DND-41 (cell line): ENCODE measurements at regions not wholly inside any gene's neighbourhood (a gene's known extent, or its start where the extent isn't known, plus 50 kb on each side); places are given as distances from the start of the nearest gene placed in this dataset.

Experiments
- ATAC-seq: fragments of 200-7000 bp; cut with Tn5 transposase; 3 replicates; pipeline ENCODE4 v1.9.1; 2021; ENCODE audit warnings: low read depth; ENCODE audit not compliant: insufficient read depth
- DNase-seq: peaks from one replicate; pipeline ENCODE4 v3.0.0-alpha.2; 2020
- H2AFZ ChIP-seq: 2 replicates; pipeline ENCODE4 v1.6.0; 2012; ENCODE audit warnings: low read depth, low read length
- H3K27ac ChIP-seq: 2 replicates; pipeline ENCODE4 v1.5.1; 2012; ENCODE audit warnings: low read length, inconsistent platforms
- H3K27me3 ChIP-seq: fragments of 200-600 bp; sonication (generic); 2 replicates; pipeline ENCODE4 v1.6.0; 2012; ENCODE audit warnings: low read length, mild to moderate bottlenecking, inconsistent platforms; ENCODE audit not compliant: insufficient read depth, poor library complexity
- H3K36me3 ChIP-seq: 2 replicates; pipeline ENCODE4 v1.5.1; 2012; ENCODE audit warnings: low read length, inconsistent platforms; ENCODE audit not compliant: insufficient read depth
- H3K4me1 ChIP-seq: 2 replicates; pipeline ENCODE4 v1.5.1; 2012; ENCODE audit warnings: mild to moderate bottlenecking, low read length; ENCODE audit not compliant: insufficient read depth
- H3K4me2 ChIP-seq: 2 replicates; pipeline ENCODE4 v1.6.0; 2012; ENCODE audit warnings: mild to moderate bottlenecking, moderate library complexity, low read length, inconsistent platforms; ENCODE audit not compliant: insufficient read depth
- H3K4me3 ChIP-seq, 2 experiments: fragments of 200-600 bp in 1 of 2; shearing (Covaris generic) in 1 of 2; 2 replicates each; pipeline ENCODE4 v1.5.1; 2012 to 2016; ENCODE audit warnings: inconsistent platforms in 2 of 2, low read length in 2 of 2, mild to moderate bottlenecking in 2 of 2, low read depth in 1 of 2, moderate library complexity in 1 of 2
- H3K79me2 ChIP-seq: 2 replicates; pipeline ENCODE4 v1.6.0; 2012; ENCODE audit warnings: low read length, inconsistent platforms; ENCODE audit not compliant: insufficient read depth
- H3K9ac ChIP-seq: 2 replicates; pipeline ENCODE4 v1.6.0; 2012; ENCODE audit warnings: low read depth, mild to moderate bottlenecking, inconsistent platforms, low read length, moderate library complexity
- H3K9me3 ChIP-seq: 2 replicates; pipeline ENCODE4 v1.5.1; 2012; ENCODE audit warnings: low read length, moderate library complexity, mild to moderate bottlenecking, inconsistent platforms; ENCODE audit not compliant: insufficient read depth, severe bottlenecking
- H4K20me1 ChIP-seq: 2 replicates; pipeline ENCODE4 v1.6.0; 2012; ENCODE audit warnings: low read length; ENCODE audit not compliant: insufficient read depth
- CTCF ChIP-seq: IDR thresholded peaks from 2 replicates; pipeline ENCODE4 v1.5.1; 2012; ENCODE audit warnings: borderline replicate concordance, low read length, moderate library complexity, mild to moderate bottlenecking; ENCODE audit not compliant: poor library complexity, severe bottlenecking; ENCODE audit errors: extremely low read depth
- EZH2 ChIP-seq: IDR thresholded peaks from 3 replicates; pipeline ENCODE4 v1.6.1; 2012; ENCODE audit warnings: borderline replicate concordance, low read depth, mild to moderate bottlenecking, moderate library complexity, low read length, inconsistent platforms; ENCODE audit not compliant: severe bottlenecking

- Histone ChIP-seq H4K20me1 (no peaks in the 10 kb centered on the region), H3K27ac (no peak overlapping the region), H3K27me3 (no peaks in the 10 kb centered on the region), H2AFZ (no peak overlapping the region), H3K4me1 (no peaks in the 10 kb centered on the region), H3K9me3 (no peaks in the 10 kb centered on the region), H3K79me2 (no peaks in the 10 kb centered on the region), H3K9ac (no peak overlapping the region), H3K4me3 (no peak overlapping the region), H3K36me3 (no peaks in the 10 kb centered on the region), H3K4me2 (no peak overlapping the region)
- DNase-seq: no peak
- TF ChIP-seq CTCF (no peak), EZH2 (no peak)
- ATAC-seq: no peak
Measured at GRCh38 chr15:70269991-70270751, 172.5 kb upstream of the TLE3 start.

GRCh38 chr15:70269311-70269911 lies 171.7 kb upstream of the TLE3 start:
- no peaks in the 10 kb centered on the region for H3K36me3 ChIP-seq
- H2AFZ ChIP-seq: no peak overlapping the region
- no peak overlapping the region for H3K4me2 ChIP-seq
- no peaks in the 10 kb centered on the region for H3K4me1 ChIP-seq
- no peaks in the 10 kb centered on the region for H3K27me3 ChIP-seq
- H3K9me3 ChIP-seq: no peaks in the 10 kb centered on the region
- no peak overlapping the region for H3K27ac ChIP-seq
- ATAC-seq (no peak), DNase-seq (no peak)
- no peaks in the 10 kb centered on the region for H3K79me2 ChIP-seq
- TF ChIP-seq EZH2 (no peak), CTCF (no peak)
- no peak overlapping the region for H3K9ac ChIP-seq
- no peak overlapping the region for H3K4me3 ChIP-seq
- H4K20me1 ChIP-seq: no peaks in the 10 kb centered on the region

- Histone ChIP-seq H3K79me2 (no peaks in the 10 kb centered on the region), H3K4me1 (no peaks in the 10 kb centered on the region), H4K20me1 (no peaks in the 10 kb centered on the region), H3K27me3 (no peaks in the 10 kb centered on the region), H3K36me3 (no peaks in the 10 kb centered on the region), H3K4me3 (no peak overlapping the region), H3K9ac (no peak overlapping the region), H3K9me3 (no peaks in the 10 kb centered on the region), H3K27ac (no peak overlapping the region), H3K4me2 (no peak overlapping the region), H2AFZ (no peak overlapping the region)
- TF ChIP-seq EZH2 (no peak), CTCF (no peak)
- no peak for ATAC-seq
- no peak for DNase-seq
Measured at GRCh38 chr15:70268698-70269251, 171.1 kb upstream of the TLE3 start.
